Fibroblast of pulmonary artery (primary cell): ENCODE measurements at regions not wholly inside any gene's neighbourhood (a gene's known extent, or its start where the extent isn't known, plus 50 kb on each side); places are given as distances from the start of the nearest gene placed in this dataset.

ENCODE experiments used
- DNase-seq: peaks from one replicate; pipeline ENCODE4 v3.0.0-alpha.2; 2010; ENCODE audit warnings: low read depth
- H3K4me3 ChIP-seq: replicated peaks from 2 replicates; pipeline ENCODE4 v1.5.1; 2011; ENCODE audit warnings: low read depth, mild to moderate bottlenecking, control low read depth, low read length, moderate library complexity
- CTCF ChIP-seq: IDR thresholded peaks from 2 replicates; pipeline ENCODE4 v1.5.1; 2011; ENCODE audit warnings: mild to moderate bottlenecking, control low read depth, low read length, inconsistent platforms; ENCODE audit errors: missing control alignments

DNA sequence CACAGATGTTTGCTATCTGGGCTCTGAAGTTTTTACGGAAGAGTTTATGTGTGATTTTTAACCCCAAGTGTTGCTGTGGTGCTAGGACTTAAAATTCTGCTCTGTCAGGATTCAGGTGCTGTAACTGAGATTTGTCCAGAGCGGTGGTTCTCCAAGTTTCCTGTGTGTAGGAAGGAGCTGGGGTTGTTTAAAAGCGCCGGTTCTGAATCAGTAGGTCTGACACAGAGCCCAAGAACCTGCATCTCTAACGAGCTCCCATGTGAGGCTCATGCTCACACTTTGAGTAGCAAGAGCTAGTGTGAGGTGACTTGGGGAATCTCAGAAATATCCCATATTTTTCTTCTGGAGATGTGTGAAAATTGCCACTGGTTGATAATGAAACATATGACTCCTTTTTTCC is 325.5 kb downstream of the SATB1 start:
- H3K4me3 ChIP-seq: no peak overlapping the region
- no peak for DNase-seq
- TF ChIP-seq CTCF: no peak

DNA sequence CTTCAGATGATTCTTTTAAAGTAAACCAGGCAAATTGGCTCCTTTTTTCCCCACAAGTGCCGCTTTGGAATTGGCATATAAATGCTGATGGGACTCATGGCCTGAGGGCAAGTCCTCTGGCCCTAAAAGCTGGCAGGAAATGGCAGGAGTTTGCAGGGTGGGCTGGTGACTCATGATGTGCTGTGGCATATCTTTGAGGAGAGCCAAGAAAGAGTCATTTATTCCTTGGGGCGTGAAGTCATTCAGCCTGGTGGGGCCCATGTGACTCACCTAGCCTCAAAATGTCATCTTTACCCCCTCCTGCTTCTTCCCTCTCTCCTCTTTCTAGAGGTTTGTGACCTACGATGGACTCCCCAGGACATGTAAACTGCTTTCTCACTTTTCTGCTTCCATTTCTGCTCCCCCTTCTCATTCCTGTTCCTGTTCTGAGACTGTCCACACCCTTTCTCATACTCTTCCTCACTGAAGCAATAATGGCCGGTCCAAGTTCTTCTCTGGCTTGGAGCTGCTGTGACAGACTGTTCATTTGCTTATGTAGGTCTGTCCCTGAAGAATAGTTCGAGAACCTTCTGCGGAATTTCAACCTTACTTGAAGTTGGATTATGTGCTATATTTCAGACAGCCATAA is 326.1 kb downstream of the SATB1 start:
- H3K4me3 ChIP-seq: no peak overlapping the region
- peak; percentile 56 for DNase-seq
- no peak for TF ChIP-seq CTCF

DNA sequence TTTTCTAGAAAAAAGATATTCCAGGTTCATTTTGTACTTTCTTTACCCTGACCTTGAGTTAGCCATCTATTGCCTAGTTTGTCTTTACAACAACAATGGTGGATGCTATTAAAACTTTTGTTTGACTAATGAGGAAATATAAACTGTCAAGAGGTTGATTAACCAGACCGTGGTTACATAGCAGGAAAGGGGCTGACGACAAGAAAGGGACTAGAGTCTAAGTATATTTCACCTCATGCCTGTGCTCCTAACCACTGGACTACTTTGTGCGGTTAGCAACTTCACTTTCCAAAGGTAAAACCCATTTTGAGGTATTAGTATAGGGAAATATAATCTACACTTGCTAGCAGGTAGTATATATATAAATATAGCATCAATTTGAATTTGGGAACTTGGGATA is 327.1 kb downstream of the SATB1 start:
- DNase-seq: no peak
- no peak overlapping the region for H3K4me3 ChIP-seq
- TF ChIP-seq CTCF: no peak

DNA sequence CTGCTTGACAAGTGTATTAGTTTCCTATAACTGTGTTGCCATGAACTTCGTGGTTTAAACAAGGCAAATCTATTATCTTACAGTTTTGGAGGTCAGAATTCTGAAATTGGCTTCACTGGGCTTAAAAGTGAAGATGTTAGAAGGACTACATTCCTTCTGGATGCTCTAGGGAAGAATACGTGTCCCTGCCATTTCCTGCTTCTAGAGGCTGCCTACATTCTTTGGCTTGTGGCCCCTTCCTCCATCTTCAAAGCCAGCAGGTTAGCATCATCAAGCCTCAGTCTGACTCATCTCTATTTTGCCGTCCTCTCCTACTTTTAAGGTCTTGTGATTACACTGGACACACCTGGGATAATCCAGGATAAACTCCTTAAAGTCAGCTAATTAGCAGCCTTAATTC is 327.7 kb downstream of the SATB1 start:
- TF ChIP-seq CTCF: no peak
- H3K4me3 ChIP-seq: no peak overlapping the region
- DNase-seq: no peak

- H3K4me3 ChIP-seq: no peak overlapping the region
- TF ChIP-seq CTCF: no peak
- DNase-seq: no peak
Measured at GRCh38 chr3:18092726-18093125, 332.4 kb downstream of the SATB1 start.

DNA sequence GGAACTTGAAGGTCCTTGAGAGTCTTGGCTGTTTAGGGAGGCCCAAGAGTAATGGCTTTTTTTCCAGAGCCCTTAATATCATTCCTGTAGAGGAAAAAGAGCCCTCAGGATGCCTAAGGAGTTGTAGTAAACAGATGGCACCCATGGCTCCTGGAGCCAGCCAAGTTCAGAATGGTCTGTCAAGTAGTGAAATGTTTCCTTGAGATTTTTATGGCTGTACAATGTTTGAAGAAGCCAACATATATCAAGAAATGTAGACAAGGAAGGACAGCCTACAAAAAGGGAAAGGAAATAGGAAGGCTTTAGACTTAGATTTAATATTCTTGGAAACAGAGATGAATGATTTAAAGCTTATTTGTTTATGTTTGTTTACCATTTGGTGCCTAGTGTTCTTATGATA is 334.8 kb downstream of the SATB1 start:
- no peak overlapping the region for H3K4me3 ChIP-seq
- TF ChIP-seq CTCF: no peak
- DNase-seq: no peak

DNA sequence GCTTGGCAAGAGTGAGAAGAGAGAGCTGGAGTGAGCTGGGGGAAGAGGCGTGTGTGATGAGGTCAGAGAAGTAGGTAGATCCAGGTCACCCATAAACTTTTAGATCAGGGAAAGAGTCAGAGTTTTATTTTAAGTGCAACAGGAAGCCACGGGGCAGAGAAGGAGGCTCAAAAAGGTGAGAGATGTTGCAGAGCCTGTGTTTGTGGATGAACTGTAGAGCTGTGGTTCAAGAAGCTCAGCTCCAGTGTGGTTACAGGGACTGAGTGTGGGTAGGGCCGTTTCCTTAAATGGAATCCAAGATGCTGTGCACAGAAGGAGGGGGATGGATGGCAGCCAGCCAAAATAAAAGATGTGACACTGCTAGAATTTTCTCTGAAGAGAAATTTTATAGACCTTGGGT is 337.2 kb downstream of the SATB1 start:
- no peak overlapping the region for H3K4me3 ChIP-seq
- DNase-seq: no peak
- TF ChIP-seq CTCF: no peak
